DMS153 treated with DMSO at 0.1 percent for 48 hours (cell line): ENCODE measurements at regions not wholly inside any gene's neighbourhood (a gene's known extent, or its start where the extent isn't known, plus 50 kb on each side); places are given as distances from the start of the nearest gene placed in this dataset.
"Not testable (repeated sequence)": the region's sequence is repeated elsewhere in the genome, so short reads cannot be mapped to it uniquely, and the experiment has no call there.

Source experiments
- DNase-seq: peaks from one replicate; lab custom pipeline; 2025; ENCODE audit not compliant: unreplicated experiment; lab: John Stamatoyannopoulos, UW

- no peak for DNase-seq
Measured at GRCh38 chr2:131584380-131584779, 56.7 kb downstream of the CCDC74A start.

GRCh38 chr2:131584940-131585339 is 57.3 kb downstream of the CCDC74A start:
- DNase-seq: no peak

- DNase-seq: no peak
Measured at GRCh38 chr2:131588152-131588873, 60.6 kb downstream of the CCDC74A start.

- not testable (repeated sequence) for DNase-seq
Measured at GRCh38 chr2:131589126-131589525, 61.4 kb downstream of the CCDC74A start.

GRCh38 chr2:131590366-131590765 is 62.7 kb downstream of the CCDC74A start:
- no peak for DNase-seq

- no peak for DNase-seq
Measured at GRCh38 chr2:131590896-131591295, 63.2 kb downstream of the CCDC74A start.

GRCh38 chr2:131596561-131596960 is 68.9 kb downstream of the CCDC74A start:
- not testable (repeated sequence) for DNase-seq

GRCh38 chr2:131602444-131602843 is 74.8 kb downstream of the CCDC74A start:
- not testable (repeated sequence) for DNase-seq

- DNase-seq: not testable (repeated sequence)
Measured at GRCh38 chr2:131604652-131605051, 77.0 kb downstream of the CCDC74A start.

GRCh38 chr2:131606366-131606765 is 78.7 kb downstream of the CCDC74A start:
- DNase-seq: peak; percentile 12

- not testable (repeated sequence) for DNase-seq
Measured at GRCh38 chr2:131607056-131607455, 79.4 kb downstream of the CCDC74A start.

GRCh38 chr2:131614539-131614938 is 86.9 kb downstream of the CCDC74A start:
- DNase-seq: not testable (repeated sequence)

- DNase-seq: not testable (repeated sequence)
Measured at GRCh38 chr2:131618320-131618719, 90.6 kb downstream of the CCDC74A start.

GRCh38 chr2:131622874-131623273 is 95.2 kb downstream of the CCDC74A start:
- DNase-seq: not testable (repeated sequence)

GRCh38 chr2:131626011-131626410 is 98.3 kb downstream of the CCDC74A start:
- not testable (repeated sequence) for DNase-seq

- not testable (repeated sequence) for DNase-seq
Measured at GRCh38 chr2:131626565-131626964, 98.9 kb downstream of the CCDC74A start.

- DNase-seq: not testable (repeated sequence)
Measured at GRCh38 chr2:131627777-131628176, 100.1 kb downstream of the CCDC74A start.

- DNase-seq: not testable (repeated sequence)
Measured at GRCh38 chr2:131631648-131632047, 104.0 kb downstream of the CCDC74A start.

- not testable (repeated sequence) for DNase-seq
Measured at GRCh38 chr2:131633405-131633804, 105.7 kb downstream of the CCDC74A start.

GRCh38 chr2:131633827-131634695 is 106.4 kb downstream of the CCDC74A start:
- not testable (repeated sequence) for DNase-seq

GRCh38 chr2:131635611-131636010 is 107.9 kb downstream of the CCDC74A start:
- no peak for DNase-seq
